SK-N-SH treated with all-trans-retinoic acid at 6 μM for 48 hours (cell line): ENCODE measurements at regions not wholly inside any gene's neighbourhood (a gene's known extent, or its start where the extent isn't known, plus 50 kb on each side); places are given as distances from the start of the nearest gene placed in this dataset.

Source experiments
- ATAC-seq: fragments of 200-7000 bp; cut with Tn5 transposase; 3 replicates; pipeline ENCODE4 v1.9.1; 2020; ENCODE audit warnings: mild to moderate bottlenecking, moderate library complexity
- ARNTL ChIP-seq: fragments of 450-650 bp; formaldehyde crosslinking; IDR thresholded peaks from 2 replicates; pipeline ENCODE4 v1.5.0; 2020; ENCODE audit warnings: low read depth, mild to moderate bottlenecking, moderate library complexity, borderline replicate concordance
- BACH2 ChIP-seq: fragments of 250-450 bp; sonication (Bioruptor Pico); IDR thresholded peaks from 2 replicates; pipeline ENCODE4 v1.9.0; 2021; ENCODE audit warnings: mild to moderate bottlenecking, borderline replicate concordance
- ESRRG ChIP-seq: fragments of 250-450 bp; sonication (Bioruptor Pico); IDR thresholded peaks from 2 replicates; pipeline ENCODE4 v1.6.1; 2021; ENCODE audit warnings: mild to moderate bottlenecking
- GLIS3 ChIP-seq: fragments of 250-450 bp; sonication (Bioruptor Pico); IDR thresholded peaks from 2 replicates; pipeline ENCODE4 v1.5.0; 2020; ENCODE audit warnings: mild to moderate bottlenecking, moderate library complexity
- ISL1 ChIP-seq: fragments of 250-450 bp; sonication (Bioruptor Pico); IDR thresholded peaks from 2 replicates; pipeline ENCODE4 v2.1.2; 2022; ENCODE audit warnings: mild to moderate bottlenecking, moderate library complexity
- OSR1 ChIP-seq: fragments of 250-450 bp; sonication (Bioruptor Pico); IDR thresholded peaks from 2 replicates; pipeline ENCODE4 v1.8.0; 2022; ENCODE audit warnings: moderate library complexity, mild to moderate bottlenecking, inconsistent platforms
- PPARA ChIP-seq: fragments of 250-450 bp; sonication (Bioruptor Pico); IDR thresholded peaks from 2 replicates; pipeline ENCODE4 v1.5.0; 2020; ENCODE audit warnings: mild to moderate bottlenecking, borderline replicate concordance
- RARB ChIP-seq: fragments of 250-450 bp; sonication (Bioruptor Pico); IDR thresholded peaks from 2 replicates; pipeline ENCODE4 v1.8.0; 2021; ENCODE audit warnings: mild to moderate bottlenecking, moderate library complexity
- SNAI2 ChIP-seq: fragments of 250-450 bp; sonication (Bioruptor Pico); IDR thresholded peaks from 2 replicates; pipeline ENCODE4 v1.5.0; 2020; ENCODE audit warnings: mild to moderate bottlenecking, moderate library complexity
- TCF4 ChIP-seq: fragments of 250-450 bp; sonication (Bioruptor Pico); IDR thresholded peaks from 2 replicates; pipeline ENCODE4 v1.8.0; 2021; ENCODE audit warnings: mild to moderate bottlenecking, moderate library complexity, borderline replicate concordance
- TOX ChIP-seq: fragments of 250-450 bp; sonication (Bioruptor Pico); IDR thresholded peaks from 2 replicates; pipeline ENCODE4 v1.8.0; 2021; ENCODE audit warnings: mild to moderate bottlenecking, moderate library complexity, borderline replicate concordance
- ZC3H10 ChIP-seq: fragments of 250-450 bp; sonication (Bioruptor Pico); IDR thresholded peaks from 2 replicates; pipeline ENCODE4 v1.5.1; 2021; ENCODE audit warnings: mild to moderate bottlenecking, moderate library complexity
- ZFP3 ChIP-seq: fragments of 250-450 bp; sonication (Bioruptor Pico); IDR thresholded peaks from 2 replicates; pipeline ENCODE4 v1.5.0; 2020; ENCODE audit warnings: mild to moderate bottlenecking, moderate library complexity
- ZFP30 ChIP-seq: fragments of 450-650 bp; formaldehyde crosslinking; IDR thresholded peaks from 2 replicates; pipeline ENCODE4 v1.5.0; 2022; ENCODE audit warnings: mild to moderate bottlenecking, moderate library complexity
- ZNF565 ChIP-seq: fragments of 450-650 bp; formaldehyde crosslinking; conservative IDR thresholded peaks from 2 replicates; pipeline ENCODE4 v1.5.0; 2020; ENCODE audit warnings: low read depth, mild to moderate bottlenecking, moderate library complexity
- ZNF70 ChIP-seq: fragments of 450-650 bp; formaldehyde crosslinking; IDR thresholded peaks from 2 replicates; pipeline ENCODE4 v1.5.0; 2020; ENCODE audit warnings: mild to moderate bottlenecking, moderate library complexity
- ZNF8 ChIP-seq: fragments of 450-650 bp; formaldehyde crosslinking; IDR thresholded peaks from 2 replicates; pipeline ENCODE4 v1.5.0; 2020; ENCODE audit warnings: mild to moderate bottlenecking, moderate library complexity
- TF ChIP-seq, protein P1 (sequence below): fragments of 250-450 bp; sonication (Bioruptor Pico); IDR thresholded peaks from 2 replicates; pipeline ENCODE4 v1.5.1; 2021; ENCODE audit warnings: mild to moderate bottlenecking, moderate library complexity
- TF ChIP-seq, protein P2 (sequence below): fragments of 250-450 bp; sonication (Bioruptor Pico); IDR thresholded peaks from 2 replicates; pipeline ENCODE4 v1.5.1; 2020; ENCODE audit warnings: low read depth, mild to moderate bottlenecking, moderate library complexity
- TF ChIP-seq, protein P3 (sequence below): fragments of 250-450 bp; sonication (Bioruptor Pico); IDR thresholded peaks from 2 replicates; pipeline ENCODE4 v1.5.0; 2020; ENCODE audit warnings: mild to moderate bottlenecking, moderate library complexity

DNA sequence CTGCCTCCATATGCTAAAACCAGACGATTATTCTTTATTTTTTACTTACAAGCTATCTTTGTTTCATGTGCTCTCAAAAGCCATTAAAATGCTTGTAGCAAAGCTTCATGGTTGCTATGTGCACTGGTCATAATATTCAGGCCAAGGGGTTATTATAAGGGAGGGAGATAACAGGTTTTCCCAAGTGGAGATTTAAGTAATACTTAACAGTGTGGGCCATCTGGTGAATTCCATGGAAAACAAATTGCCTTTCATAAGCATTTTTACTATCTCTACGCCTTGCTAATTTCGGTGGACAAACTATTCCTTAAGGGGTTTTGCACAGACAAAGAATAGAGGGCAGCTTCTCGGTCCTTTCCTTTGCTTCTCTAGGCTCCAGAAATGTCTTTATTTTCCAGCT lies 137.8 kb downstream of the NUF2 start (continued):
- TF ChIP-seq, protein P1, sequence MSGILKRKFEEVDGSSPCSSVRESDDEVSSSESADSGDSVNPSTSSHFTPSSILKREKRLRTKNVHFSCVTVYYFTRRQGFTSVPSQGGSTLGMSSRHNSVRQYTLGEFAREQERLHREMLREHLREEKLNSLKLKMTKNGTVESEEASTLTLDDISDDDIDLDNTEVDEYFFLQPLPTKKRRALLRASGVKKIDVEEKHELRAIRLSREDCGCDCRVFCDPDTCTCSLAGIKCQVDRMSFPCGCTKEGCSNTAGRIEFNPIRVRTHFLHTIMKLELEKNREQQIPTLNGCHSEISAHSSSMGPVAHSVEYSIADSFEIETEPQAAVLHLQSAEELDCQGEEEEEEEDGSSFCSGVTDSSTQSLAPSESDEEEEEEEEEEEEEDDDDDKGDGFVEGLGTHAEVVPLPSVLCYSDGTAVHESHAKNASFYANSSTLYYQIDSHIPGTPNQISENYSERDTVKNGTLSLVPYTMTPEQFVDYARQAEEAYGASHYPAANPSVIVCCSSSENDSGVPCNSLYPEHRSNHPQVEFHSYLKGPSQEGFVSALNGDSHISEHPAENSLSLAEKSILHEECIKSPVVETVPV: no peak

DNA sequence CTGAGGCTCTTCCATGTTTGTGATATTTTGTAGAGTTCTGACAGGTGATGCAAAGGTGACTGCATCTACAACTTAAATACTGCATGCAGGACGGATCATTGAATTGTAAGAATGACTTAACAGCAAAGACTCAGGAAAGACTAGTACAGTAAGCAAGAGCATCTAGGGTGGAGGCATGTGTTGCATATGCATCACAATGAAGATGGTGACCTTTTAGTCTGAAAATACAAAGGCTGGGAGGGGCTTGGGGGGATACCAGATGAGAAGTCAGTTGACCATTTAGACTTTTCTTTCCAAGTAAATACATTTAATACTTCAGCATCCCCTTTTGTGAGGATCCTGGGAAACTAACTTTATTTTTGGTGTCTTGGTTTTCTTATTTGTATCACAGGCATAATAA lies 145.5 kb downstream of the NUF2 start:
- no peak for ATAC-seq
- no peak for TF ChIP-seq ZNF8 (CRISPR knock-in tag)
- no peak for TF ChIP-seq ZNF70 (CRISPR knock-in tag)
- TF ChIP-seq ZNF565 (CRISPR knock-in tag): no peak
- no peak for TF ChIP-seq RARB (CRISPR knock-in tag)
- no peak for TF ChIP-seq ARNTL (CRISPR knock-in tag)
- TF ChIP-seq, all 23 proteins: peak for 0

DNA sequence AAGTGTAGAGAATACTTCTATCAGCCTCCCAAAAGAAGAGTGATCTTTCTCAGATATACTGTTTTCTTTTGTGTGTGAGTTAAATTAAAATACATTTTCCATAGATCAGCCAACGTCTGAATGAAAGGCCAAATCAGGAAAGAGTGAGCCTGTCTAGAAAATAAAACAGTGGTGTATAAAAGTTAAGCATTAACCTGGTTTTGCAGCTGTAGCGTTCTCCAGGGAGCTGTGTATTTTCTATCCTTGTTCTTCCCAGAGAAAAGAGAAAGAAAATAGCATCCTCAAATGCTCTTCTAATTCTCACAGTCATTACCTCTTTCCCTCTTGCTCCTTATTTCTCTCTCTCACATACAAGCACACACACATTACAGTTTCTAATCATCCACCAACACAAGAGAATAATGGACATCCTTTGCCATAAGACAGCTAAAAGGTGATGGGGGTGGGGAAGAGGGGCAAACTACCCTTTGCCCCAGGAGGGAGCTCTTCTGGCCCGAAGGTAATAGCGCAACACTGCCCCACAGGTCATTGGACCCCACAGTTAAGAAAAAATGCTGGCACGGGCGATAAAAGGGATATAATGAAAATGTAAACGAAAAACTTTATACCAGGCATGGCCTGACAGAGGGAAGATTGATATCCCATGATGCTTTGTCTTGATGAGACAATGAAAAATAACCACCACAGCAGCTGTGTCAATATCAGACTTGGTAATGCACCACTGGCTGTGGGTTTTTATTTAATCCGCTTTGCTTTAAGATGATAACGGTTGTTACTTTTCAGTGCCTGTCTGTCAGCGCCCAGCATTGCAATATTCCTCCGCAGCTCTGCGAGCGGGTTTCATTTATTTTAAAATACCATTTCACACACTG lies 150.3 kb downstream of the NUF2 start:
- TF ChIP-seq, protein P2, sequence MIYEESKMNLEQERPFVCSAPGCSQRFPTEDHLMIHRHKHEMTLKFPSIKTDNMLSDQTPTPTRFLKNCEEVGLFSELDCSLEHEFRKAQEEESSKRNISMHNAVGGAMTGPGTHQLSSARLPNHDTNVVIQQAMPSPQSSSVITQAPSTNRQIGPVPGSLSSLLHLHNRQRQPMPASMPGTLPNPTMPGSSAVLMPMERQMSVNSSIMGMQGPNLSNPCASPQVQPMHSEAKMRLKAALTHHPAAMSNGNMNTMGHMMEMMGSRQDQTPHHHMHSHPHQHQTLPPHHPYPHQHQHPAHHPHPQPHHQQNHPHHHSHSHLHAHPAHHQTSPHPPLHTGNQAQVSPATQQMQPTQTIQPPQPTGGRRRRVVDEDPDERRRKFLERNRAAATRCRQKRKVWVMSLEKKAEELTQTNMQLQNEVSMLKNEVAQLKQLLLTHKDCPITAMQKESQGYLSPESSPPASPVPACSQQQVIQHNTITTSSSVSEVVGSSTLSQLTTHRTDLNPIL (CRISPR knock-in tag): no peak
- TF ChIP-seq ZC3H10 (CRISPR knock-in tag) (no peak), ISL1 (no peak), GLIS3 (CRISPR knock-in tag) (no peak), TCF4 (CRISPR knock-in tag) (no peak), ZNF565 (CRISPR knock-in tag) (no peak), ZNF70 (CRISPR knock-in tag) (no peak)
- TF ChIP-seq, protein P3, sequence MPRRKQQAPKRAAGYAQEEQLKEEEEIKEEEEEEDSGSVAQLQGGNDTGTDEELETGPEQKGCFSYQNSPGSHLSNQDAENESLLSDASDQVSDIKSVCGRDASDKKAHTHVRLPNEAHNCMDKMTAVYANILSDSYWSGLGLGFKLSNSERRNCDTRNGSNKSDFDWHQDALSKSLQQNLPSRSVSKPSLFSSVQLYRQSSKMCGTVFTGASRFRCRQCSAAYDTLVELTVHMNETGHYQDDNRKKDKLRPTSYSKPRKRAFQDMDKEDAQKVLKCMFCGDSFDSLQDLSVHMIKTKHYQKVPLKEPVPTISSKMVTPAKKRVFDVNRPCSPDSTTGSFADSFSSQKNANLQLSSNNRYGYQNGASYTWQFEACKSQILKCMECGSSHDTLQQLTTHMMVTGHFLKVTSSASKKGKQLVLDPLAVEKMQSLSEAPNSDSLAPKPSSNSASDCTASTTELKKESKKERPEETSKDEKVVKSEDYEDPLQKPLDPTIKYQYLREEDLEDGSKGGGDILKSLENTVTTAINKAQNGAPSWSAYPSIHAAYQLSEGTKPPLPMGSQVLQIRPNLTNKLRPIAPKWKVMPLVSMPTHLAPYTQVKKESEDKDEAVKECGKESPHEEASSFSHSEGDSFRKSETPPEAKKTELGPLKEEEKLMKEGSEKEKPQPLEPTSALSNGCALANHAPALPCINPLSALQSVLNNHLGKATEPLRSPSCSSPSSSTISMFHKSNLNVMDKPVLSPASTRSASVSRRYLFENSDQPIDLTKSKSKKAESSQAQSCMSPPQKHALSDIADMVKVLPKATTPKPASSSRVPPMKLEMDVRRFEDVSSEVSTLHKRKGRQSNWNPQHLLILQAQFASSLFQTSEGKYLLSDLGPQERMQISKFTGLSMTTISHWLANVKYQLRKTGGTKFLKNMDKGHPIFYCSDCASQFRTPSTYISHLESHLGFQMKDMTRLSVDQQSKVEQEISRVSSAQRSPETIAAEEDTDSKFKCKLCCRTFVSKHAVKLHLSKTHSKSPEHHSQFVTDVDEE (CRISPR knock-in tag): no peak
- TF ChIP-seq, all 23 proteins: peak for 0
- no peak for ATAC-seq

DNA sequence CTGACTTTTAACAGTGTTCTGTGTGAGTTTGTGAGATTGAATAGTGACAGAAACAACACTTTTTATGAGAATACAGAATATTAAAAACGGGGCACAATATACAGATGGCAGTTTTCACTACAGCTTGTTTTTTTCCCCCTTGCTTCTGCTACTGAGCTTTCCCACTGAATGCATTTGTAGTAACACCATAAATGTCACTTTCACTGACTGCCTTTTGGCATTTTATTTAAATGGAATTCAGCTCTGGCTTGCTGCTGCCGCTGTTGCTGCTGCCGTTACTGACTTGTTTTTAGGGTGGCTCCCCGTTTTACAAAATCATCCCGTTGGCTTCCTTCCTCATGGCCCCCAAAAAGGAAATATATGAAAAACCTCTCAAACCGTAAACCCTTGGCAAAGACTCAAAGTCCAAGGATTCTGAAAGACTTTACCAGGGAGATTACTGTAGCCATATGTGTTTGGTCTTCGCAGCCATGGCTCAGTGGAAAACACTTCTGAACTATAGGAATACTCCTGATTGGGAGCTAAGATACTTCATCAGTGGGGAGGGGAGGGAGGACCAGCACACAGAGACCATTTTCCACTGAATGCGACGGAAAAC lies 151.0 kb downstream of the NUF2 start:
- TF ChIP-seq ZC3H10 (CRISPR knock-in tag) (no peak), ZNF70 (CRISPR knock-in tag) (no peak), BACH2 (CRISPR knock-in tag) (no peak), ZNF565 (CRISPR knock-in tag) (no peak), ZFP30 (CRISPR knock-in tag) (no peak), TOX (CRISPR knock-in tag) (no peak)
- ATAC-seq: no peak

DNA sequence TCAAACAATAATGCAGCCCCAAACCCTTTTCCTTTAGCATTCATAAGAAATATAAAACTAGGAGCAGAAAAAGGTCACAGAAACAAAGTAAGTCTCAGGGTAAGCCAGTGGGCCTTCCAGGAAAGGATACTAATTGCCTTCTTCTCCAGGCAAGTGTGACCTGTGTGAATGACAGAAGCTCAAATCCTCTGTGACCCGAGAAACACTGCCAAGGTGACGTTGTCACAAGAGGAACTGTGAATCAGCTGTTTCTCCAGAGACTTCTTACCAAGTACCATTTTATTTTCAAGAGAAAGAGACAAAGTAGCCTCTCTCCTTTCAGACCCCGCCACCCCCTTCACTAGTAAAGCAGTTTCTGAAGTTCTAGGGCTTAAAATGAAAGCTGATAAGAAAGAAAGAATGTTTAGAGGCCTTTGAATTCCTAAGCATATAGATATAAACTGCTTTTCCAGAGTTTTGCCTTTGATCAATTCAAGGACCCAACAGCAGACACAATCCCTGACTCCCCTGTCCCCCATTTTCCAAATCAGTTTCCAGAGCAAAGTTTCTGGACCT lies 155.6 kb downstream of the NUF2 start:
- ATAC-seq: no peak
- TF ChIP-seq ZFP3 (no peak), TCF4 (CRISPR knock-in tag) (no peak), OSR1 (CRISPR knock-in tag) (no peak), ISL1 (no peak), ESRRG (CRISPR knock-in tag) (no peak), SNAI2 (no peak), BACH2 (CRISPR knock-in tag) (no peak), ZNF8 (CRISPR knock-in tag) (no peak), ZNF70 (CRISPR knock-in tag) (no peak), PPARA (CRISPR knock-in tag) (no peak)
- TF ChIP-seq, protein P1: no peak
- TF ChIP-seq, protein P3 (CRISPR knock-in tag): no peak
